Fibroblast of the conjunctiva (primary cell): ENCODE measurements at regions not wholly inside any gene's neighbourhood (a gene's known extent, or its start where the extent isn't known, plus 50 kb on each side); places are given as distances from the start of the nearest gene placed in this dataset.
"Not testable (repeated sequence)": the region's sequence is repeated elsewhere in the genome, so short reads cannot be mapped to it uniquely, and the experiment has no call there.

Experiments used
- DNase-seq: peaks from one replicate; pipeline ENCODE4 v3.0.0-alpha.2; 2010; ENCODE audit warnings: low read depth

- no peak for DNase-seq
These were observed 185.8 kb upstream of the UBE3A start for GRCh38 chr15:25624504-25625177.

GRCh38 chr15:25623708-25624107, 184.9 kb upstream of the UBE3A start:
- no peak for DNase-seq

- DNase-seq: no peak
These were observed 181.6 kb upstream of the UBE3A start for GRCh38 chr15:25620466-25620865.

GRCh38 chr15:25619761-25620160, 180.9 kb upstream of the UBE3A start:
- no peak for DNase-seq

- DNase-seq: no peak
These were observed 180.3 kb upstream of the UBE3A start for GRCh38 chr15:25619076-25619475.

GRCh38 chr15:25618161-25618560, 179.3 kb upstream of the UBE3A start:
- DNase-seq: no peak

- DNase-seq: no peak
These were observed 177.6 kb upstream of the UBE3A start for GRCh38 chr15:25616471-25616870.

- no peak for DNase-seq
These were observed 174.3 kb upstream of the UBE3A start for GRCh38 chr15:25613134-25613533.

GRCh38 chr15:25611603-25612002, 172.8 kb upstream of the UBE3A start:
- DNase-seq: no peak

GRCh38 chr15:25609371-25609770, 170.5 kb upstream of the UBE3A start:
- no peak for DNase-seq

- DNase-seq: no peak
These were observed 170.1 kb upstream of the UBE3A start for GRCh38 chr15:25608926-25609325.

GRCh38 chr15:25605151-25605550, 166.3 kb upstream of the UBE3A start:
- no peak for DNase-seq

GRCh38 chr15:25600751-25601150, 161.9 kb upstream of the UBE3A start:
- DNase-seq: no peak

GRCh38 chr15:25597571-25597970, 158.7 kb upstream of the UBE3A start:
- DNase-seq: no peak

GRCh38 chr15:25596644-25597562, 158.1 kb upstream of the UBE3A start:
- no peak for DNase-seq

GRCh38 chr15:25587616-25588340, 149.0 kb upstream of the UBE3A start:
- no peak for DNase-seq

GRCh38 chr15:25582886-25583285, 144.1 kb upstream of the UBE3A start:
- DNase-seq: no peak

- DNase-seq: no peak
These were observed 140.3 kb upstream of the UBE3A start for GRCh38 chr15:25579127-25579526.

GRCh38 chr15:25572191-25572590, 133.4 kb upstream of the UBE3A start:
- no peak for DNase-seq

- DNase-seq: no peak
These were observed 129.9 kb upstream of the UBE3A start for GRCh38 chr15:25568751-25569150.

GRCh38 chr15:25566545-25566944, 127.7 kb upstream of the UBE3A start:
- DNase-seq: not testable (repeated sequence)

- DNase-seq: no peak
These were observed 126.8 kb upstream of the UBE3A start for GRCh38 chr15:25565470-25566264.
